MM.1S (cell line): ENCODE measurements at regions not wholly inside any gene's neighbourhood (a gene's known extent, or its start where the extent isn't known, plus 50 kb on each side); places are given as distances from the start of the nearest gene placed in this dataset.
A peak's percentile ranks its signal among the peaks of the same experiment; 100 is the strongest.

ENCODE experiments used
- DNase-seq: peaks from one replicate; pipeline ENCODE4 v3.0.0-alpha.2; 2015
- H2AFZ ChIP-seq: fragments of 300-600 bp; sonication (generic); 2 replicates; pipeline ENCODE4 v1.6.0; 2016; ENCODE audit warnings: antibody characterized with exemption, low read length
- H3F3A ChIP-seq: fragments of 300-600 bp; sonication (generic); 2 replicates; pipeline ENCODE4 v1.6.1; 2016; ENCODE audit warnings: mild to moderate bottlenecking, antibody characterized with exemption, low read length, moderate library complexity, mixed read lengths; ENCODE audit not compliant: insufficient read depth
- H3K27ac ChIP-seq: fragments of 300-600 bp; sonication (generic); 2 replicates; pipeline ENCODE4 v1.5.1; 2016; ENCODE audit warnings: mild to moderate bottlenecking, low read length
- H3K27me3 ChIP-seq: fragments of 300-600 bp; sonication (generic); replicated peaks from 2 replicates; pipeline ENCODE4 v1.6.0; 2016; ENCODE audit warnings: low read length; ENCODE audit not compliant: insufficient read depth
- H3K36me3 ChIP-seq: fragments of 300-600 bp; sonication (generic); replicated peaks from 2 replicates; pipeline ENCODE4 v1.6.1; 2016; ENCODE audit warnings: mild to moderate bottlenecking, low read length, mixed read lengths; ENCODE audit not compliant: insufficient read depth
- H3K4me1 ChIP-seq: fragments of 300-600 bp; sonication (generic); 2 replicates; pipeline ENCODE4 v1.6.1; 2016; ENCODE audit warnings: low read length, mixed read lengths
- H3K4me2 ChIP-seq: fragments of 300-600 bp; sonication (generic); 2 replicates; pipeline ENCODE4 v1.6.0; 2016; ENCODE audit warnings: low read depth, low read length
- H3K4me3 ChIP-seq: fragments of 300-600 bp; sonication (generic); 2 replicates; pipeline ENCODE4 v1.5.1; 2016; ENCODE audit warnings: low read length, mixed read lengths
- H3K79me2 ChIP-seq: fragments of 300-600 bp; sonication (generic); 2 replicates; pipeline ENCODE4 v1.6.1; 2016; ENCODE audit warnings: mixed run types, low read length, mixed read lengths
- H3K9ac ChIP-seq: fragments of 300-600 bp; sonication (generic); 2 replicates; pipeline ENCODE4 v1.6.1; 2016; ENCODE audit warnings: low read length, mixed read lengths
- H3K9me2 ChIP-seq: fragments of 300-600 bp; sonication (generic); replicated peaks from 2 replicates; pipeline ENCODE4 v1.6.1; 2016; ENCODE audit warnings: mild to moderate bottlenecking, low read length, mixed read lengths; ENCODE audit not compliant: insufficient read depth
- H3K9me3 ChIP-seq: fragments of 300-600 bp; sonication (generic); replicated peaks from 2 replicates; pipeline ENCODE4 v1.6.1; 2016; ENCODE audit warnings: mild to moderate bottlenecking, low read length, mixed read lengths; ENCODE audit not compliant: insufficient read depth
- H4K20me1 ChIP-seq: fragments of 300-600 bp; sonication (generic); 2 replicates; pipeline ENCODE4 v1.6.1; 2016; ENCODE audit warnings: mild to moderate bottlenecking, low read length, moderate library complexity, mixed read lengths; ENCODE audit not compliant: insufficient read depth
- EZH2 ChIP-seq: fragments of 300-600 bp; sonication (generic); optimal IDR thresholded peaks from 2 replicates; pipeline ENCODE3; 2017; ENCODE audit warnings: low read depth, mild to moderate bottlenecking, antibody characterized with exemption, low read length, mixed read lengths
- EZH2phosphoT487 ChIP-seq: fragments of 300-600 bp; sonication (generic); IDR thresholded peaks from 2 replicates; pipeline ENCODE4 v1.6.1; 2018; ENCODE audit warnings: antibody characterized with exemption, low read length
- TF ChIP-seq, protein P1 (sequence below): fragments of 300-600 bp; sonication (generic); IDR thresholded peaks from 2 replicates; pipeline ENCODE4 v1.5.1; 2016; ENCODE audit warnings: antibody characterized with exemption, low read length, mixed read lengths

DNA sequence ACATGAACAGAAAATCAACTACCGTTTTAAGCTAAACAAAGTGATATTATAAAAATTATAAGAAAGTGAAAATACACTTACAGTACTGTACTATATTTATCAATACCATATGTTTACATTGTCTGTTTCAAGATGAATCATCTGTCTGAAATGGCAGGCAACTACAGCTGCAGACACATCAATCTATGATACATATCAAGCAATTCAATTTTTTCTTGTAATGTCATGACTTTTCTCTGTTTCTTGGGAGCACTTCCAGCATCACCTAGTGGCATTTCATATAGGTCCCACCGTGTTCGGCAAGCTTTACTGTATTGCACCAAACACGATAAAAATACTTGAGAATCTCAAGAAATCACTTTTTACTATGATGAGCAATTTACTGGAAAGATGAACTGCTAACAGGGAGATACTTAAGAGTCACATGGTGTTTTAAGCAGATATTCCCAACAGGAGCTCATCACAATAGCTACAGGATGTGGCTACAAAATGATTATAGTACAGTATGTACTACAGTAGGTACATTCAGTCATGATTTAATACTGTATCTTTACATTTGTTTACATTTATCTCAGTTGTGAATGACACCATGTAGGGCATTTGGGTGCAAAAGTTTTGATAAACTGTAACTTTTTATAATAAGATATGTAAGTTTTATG lies 207.4 kb downstream of the ADAM29 start:
- H4K20me1 ChIP-seq = no peaks in the 10 kb centered on the region
- no peaks in the 10 kb centered on the region for H3F3A ChIP-seq
- 0 out of 2 replicates have a peak, but pooled peaks cover 7% of the 10 kb centered on the region for H3K4me1 ChIP-seq
- TF ChIP-seq EZH2 (no peak), EZH2phosphoT487 (no peak)
- TF ChIP-seq, protein P1, sequence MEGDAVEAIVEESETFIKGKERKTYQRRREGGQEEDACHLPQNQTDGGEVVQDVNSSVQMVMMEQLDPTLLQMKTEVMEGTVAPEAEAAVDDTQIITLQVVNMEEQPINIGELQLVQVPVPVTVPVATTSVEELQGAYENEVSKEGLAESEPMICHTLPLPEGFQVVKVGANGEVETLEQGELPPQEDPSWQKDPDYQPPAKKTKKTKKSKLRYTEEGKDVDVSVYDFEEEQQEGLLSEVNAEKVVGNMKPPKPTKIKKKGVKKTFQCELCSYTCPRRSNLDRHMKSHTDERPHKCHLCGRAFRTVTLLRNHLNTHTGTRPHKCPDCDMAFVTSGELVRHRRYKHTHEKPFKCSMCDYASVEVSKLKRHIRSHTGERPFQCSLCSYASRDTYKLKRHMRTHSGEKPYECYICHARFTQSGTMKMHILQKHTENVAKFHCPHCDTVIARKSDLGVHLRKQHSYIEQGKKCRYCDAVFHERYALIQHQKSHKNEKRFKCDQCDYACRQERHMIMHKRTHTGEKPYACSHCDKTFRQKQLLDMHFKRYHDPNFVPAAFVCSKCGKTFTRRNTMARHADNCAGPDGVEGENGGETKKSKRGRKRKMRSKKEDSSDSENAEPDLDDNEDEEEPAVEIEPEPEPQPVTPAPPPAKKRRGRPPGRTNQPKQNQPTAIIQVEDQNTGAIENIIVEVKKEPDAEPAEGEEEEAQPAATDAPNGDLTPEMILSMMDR = no peak
- H3K27ac ChIP-seq = no peak overlapping the region
- no peak overlapping the region for H2AFZ ChIP-seq
- H3K27me3 ChIP-seq = no peaks in the 10 kb centered on the region
- peak; percentile 11 for DNase-seq
- H3K4me3 ChIP-seq = no peak overlapping the region
- no peak overlapping the region for H3K4me2 ChIP-seq
- H3K9ac ChIP-seq = no peak overlapping the region
- no peaks in the 10 kb centered on the region for H3K36me3 ChIP-seq
- H3K79me2 ChIP-seq = no peaks in the 10 kb centered on the region
- H3K9me3 ChIP-seq = no peaks in the 10 kb centered on the region
- H3K9me2 ChIP-seq = no peaks in the 10 kb centered on the region

DNA sequence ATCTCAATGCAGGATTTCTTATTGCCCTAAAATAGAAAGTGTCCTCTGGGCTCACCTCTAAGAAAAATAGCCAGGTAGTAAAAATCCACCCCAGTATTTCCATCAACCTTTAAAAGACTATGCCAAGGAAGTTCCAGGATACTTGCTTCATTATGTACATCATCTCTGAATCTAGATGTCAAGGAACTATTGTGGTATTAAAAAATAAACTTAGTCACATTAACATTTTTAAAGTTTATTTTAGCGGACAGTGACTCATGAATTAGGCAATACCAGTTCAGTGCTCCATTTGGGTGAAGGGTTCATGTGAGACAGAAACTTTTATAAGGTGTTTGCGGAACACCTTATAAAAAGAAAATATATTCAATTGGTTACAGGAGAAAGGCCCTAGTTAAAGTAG lies 209.2 kb downstream of the ADAM29 start:
- no peaks in the 10 kb centered on the region for H3F3A ChIP-seq
- H3K27ac ChIP-seq = no peak overlapping the region
- no peaks in the 10 kb centered on the region for H3K27me3 ChIP-seq
- H3K9me3 ChIP-seq = no peaks in the 10 kb centered on the region
- DNase-seq = no peak
- no peaks in the 10 kb centered on the region for H3K79me2 ChIP-seq
- no peak overlapping the region for H3K4me2 ChIP-seq
- no peaks in the 10 kb centered on the region for H4K20me1 ChIP-seq
- 0 out of 2 replicates have a peak, but pooled peaks cover 7% of the 10 kb centered on the region for H3K4me1 ChIP-seq
- H3K9ac ChIP-seq = no peak overlapping the region
- TF ChIP-seq EZH2phosphoT487 (no peak), EZH2 (no peak)
- TF ChIP-seq, protein P1 = no peak
- no peak overlapping the region for H3K4me3 ChIP-seq
- H3K36me3 ChIP-seq = no peaks in the 10 kb centered on the region
- H2AFZ ChIP-seq = no peak overlapping the region
- no peaks in the 10 kb centered on the region; the same call in 1 of the 2 replicates for H3K9me2 ChIP-seq

DNA sequence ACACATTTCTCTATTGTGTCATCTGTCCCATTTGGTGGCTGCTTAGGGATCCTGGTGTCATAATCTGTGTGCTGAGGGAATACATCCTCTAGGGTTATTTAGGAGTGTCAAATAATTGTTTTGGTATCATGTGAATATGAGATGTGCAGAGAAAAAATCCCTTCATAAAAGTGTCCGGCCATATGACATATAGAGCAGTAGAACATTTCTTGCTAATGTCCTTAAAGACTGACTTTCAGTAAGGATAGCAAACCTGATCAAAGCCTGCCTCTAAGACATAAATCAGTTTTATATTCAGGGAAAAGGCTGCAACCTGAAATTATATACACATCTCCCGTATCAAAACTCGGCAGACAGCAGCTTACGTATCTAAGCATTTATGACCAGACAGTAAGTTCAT lies 211.6 kb downstream of the ADAM29 start:
- Histone ChIP-seq H3K4me1 (0 out of 2 replicates have a peak, but pooled peaks cover 7% of the 10 kb centered on the region), H3K36me3 (no peaks in the 10 kb centered on the region), H3K4me3 (no peak overlapping the region), H4K20me1 (no peaks in the 10 kb centered on the region), H3F3A (no peaks in the 10 kb centered on the region), H3K27ac (no peak overlapping the region), H3K9ac (no peak overlapping the region), H3K27me3 (no peaks in the 10 kb centered on the region), H3K79me2 (no peaks in the 10 kb centered on the region), H3K9me2 (no peaks in the 10 kb centered on the region; the same call in 1 of the 2 replicates), H3K4me2 (no peak overlapping the region), H2AFZ (no peak overlapping the region), H3K9me3 (no peaks in the 10 kb centered on the region)
- TF ChIP-seq, protein P1 = no peak
- TF ChIP-seq EZH2phosphoT487 (no peak), EZH2 (no peak)
- DNase-seq = no peak
